ENCODE measurements at regions not wholly inside any gene's neighbourhood (a gene's known extent, or its start where the extent isn't known, plus 50 kb on each side); places are given as distances from the start of the nearest gene placed in this dataset.
"Not testable (repeated sequence)": the region's sequence is repeated elsewhere in the genome, so short reads cannot be mapped to it uniquely, and the experiment has no call there.

GRCh38 chr4:31474221-31474620, 754.1 kb downstream of the PCDH7 start:
- no peak for DNase-seq
- H3K9me3 ChIP-seq (ENCODE audit: control extremely low read depth in 1 of 5, control insufficient read depth in 4 of 5, insufficient read depth in 2 of 5, low read depth in 1 of 5, low read length in 4 of 5), result no peaks in the 10 kb centered on the region
- no peak overlapping the region for H3K27ac ChIP-seq (ENCODE audit: insufficient read depth in 1 of 2, low read depth in 1 of 2, low read length in 2 of 2, poor library complexity in 1 of 2, severe bottlenecking in 2 of 2)
- POLR2A ChIA-PET, result no interaction called here
- no peaks in the 10 kb centered on the region for H3K4me1 ChIP-seq (ENCODE audit: control extremely low read depth in 1 of 4, control insufficient read depth in 4 of 4, insufficient read depth in 4 of 4, low read length in 3 of 4)
- no peak overlapping the region for H3K4me3 ChIP-seq (ENCODE audit: control insufficient read depth in 1 of 7, extremely low read depth in 1 of 7, insufficient read depth in 4 of 7, low read depth in 2 of 7, low read length in 6 of 7)
- no peaks in the 10 kb centered on the region for H3K36me3 ChIP-seq (ENCODE audit: control insufficient read depth in 4 of 4, insufficient read depth in 4 of 4, low read length in 3 of 4)
- WGBS (ENCODE audit: insufficient coverage), result no CpG with 5 or more reads among the region's 1 CpG
- H3K27me3 ChIP-seq (replicated peaks in 2 of 5; ENCODE audit: control insufficient read depth in 4 of 5, insufficient read depth in 5 of 5, low read length in 4 of 5), result no peaks in the 10 kb centered on the region
- CTCF ChIA-PET, result no interaction called here

GRCh38 chr4:31482691-31483090, 762.5 kb downstream of the PCDH7 start:
- no peak overlapping the region for H3K4me3 ChIP-seq (ENCODE audit: control insufficient read depth in 1 of 7, extremely low read depth in 1 of 7, insufficient read depth in 4 of 7, low read depth in 2 of 7, low read length in 6 of 7)
- no peaks in the 10 kb centered on the region for H3K4me1 ChIP-seq (ENCODE audit: control extremely low read depth in 1 of 4, control insufficient read depth in 4 of 4, insufficient read depth in 4 of 4, low read length in 3 of 4)
- no peaks in the 10 kb centered on the region for H3K9me3 ChIP-seq (ENCODE audit: control extremely low read depth in 1 of 5, control insufficient read depth in 4 of 5, insufficient read depth in 2 of 5, low read depth in 1 of 5, low read length in 4 of 5)
- no peaks in the 10 kb centered on the region for H3K27me3 ChIP-seq (replicated peaks in 2 of 5; ENCODE audit: control insufficient read depth in 4 of 5, insufficient read depth in 5 of 5, low read length in 4 of 5)
- ChIA-PET POLR2A (no interaction called here), CTCF (no interaction called here)
- no CpG with 5 or more reads among the region's 1 CpG for WGBS (ENCODE audit: insufficient coverage)
- no peaks in the 10 kb centered on the region for H3K36me3 ChIP-seq (ENCODE audit: control insufficient read depth in 4 of 4, insufficient read depth in 4 of 4, low read length in 3 of 4)
- no peak for DNase-seq
- H3K27ac ChIP-seq (ENCODE audit: insufficient read depth in 1 of 2, low read depth in 1 of 2, low read length in 2 of 2, poor library complexity in 1 of 2, severe bottlenecking in 2 of 2), result no peak overlapping the region

GRCh38 chr4:31499216-31499615, 779.0 kb downstream of the PCDH7 start:
- DNase-seq; POLR2A ChIA-PET; H3K27me3 ChIP-seq (replicated peaks in 2 of 5; ENCODE audit: control insufficient read depth in 4 of 5, insufficient read depth in 5 of 5, low read length in 4 of 5); H3K9me3 ChIP-seq (ENCODE audit: control extremely low read depth in 1 of 5, control insufficient read depth in 4 of 5, insufficient read depth in 2 of 5, low read depth in 1 of 5, low read length in 4 of 5); CTCF ChIA-PET; H3K4me1 ChIP-seq (ENCODE audit: control extremely low read depth in 1 of 4, control insufficient read depth in 4 of 4, insufficient read depth in 4 of 4, low read length in 3 of 4); H3K27ac ChIP-seq (ENCODE audit: insufficient read depth in 1 of 2, low read depth in 1 of 2, low read length in 2 of 2, poor library complexity in 1 of 2, severe bottlenecking in 2 of 2); H3K36me3 ChIP-seq (ENCODE audit: control insufficient read depth in 4 of 4, insufficient read depth in 4 of 4, low read length in 3 of 4); H3K4me3 ChIP-seq (ENCODE audit: control insufficient read depth in 1 of 7, extremely low read depth in 1 of 7, insufficient read depth in 4 of 7, low read depth in 2 of 7, low read length in 6 of 7): not testable (repeated sequence)
- no CpG with 5 or more reads among the region's 3 CpGs for WGBS (ENCODE audit: insufficient coverage)

GRCh38 chr4:31516520-31516919, 796.4 kb downstream of the PCDH7 start:
- POLR2A ChIA-PET, result interaction anchor here (1.2 kb wide), 1 partner anchor 8 kb away, joined by 3 read pairs; no protein-coding TSS in a partner anchor

GRCh38 chr4:31518796-31519250, 798.7 kb downstream of the PCDH7 start:
- Histone ChIP-seq H3K27ac (ENCODE audit: insufficient read depth in 1 of 2, low read depth in 1 of 2, low read length in 2 of 2, poor library complexity in 1 of 2, severe bottlenecking in 2 of 2) (no peak overlapping the region), H3K36me3 (ENCODE audit: control insufficient read depth in 4 of 4, insufficient read depth in 4 of 4, low read length in 3 of 4) (no peaks in the 10 kb centered on the region), H3K9me3 (ENCODE audit: control extremely low read depth in 1 of 5, control insufficient read depth in 4 of 5, insufficient read depth in 2 of 5, low read depth in 1 of 5, low read length in 4 of 5) (peaks cover 0 to 1% (median 0%) of the 10 kb centered on the region in 5 experiments), H3K4me1 (ENCODE audit: control extremely low read depth in 1 of 4, control insufficient read depth in 4 of 4, insufficient read depth in 4 of 4, low read length in 3 of 4) (no peaks in the 10 kb centered on the region), H3K27me3 (replicated peaks in 2 of 5; ENCODE audit: control insufficient read depth in 4 of 5, insufficient read depth in 5 of 5, low read length in 4 of 5) (no peaks in the 10 kb centered on the region), H3K4me3 (ENCODE audit: control insufficient read depth in 1 of 7, extremely low read depth in 1 of 7, insufficient read depth in 4 of 7, low read depth in 2 of 7, low read length in 6 of 7) (no peak overlapping the region)
- DNase-seq, result no peak
- CTCF ChIA-PET, result no interaction called here
- POLR2A ChIA-PET, result no interaction called here
- WGBS (ENCODE audit: insufficient coverage), result 100% methylated on average over 2 of the region's 3 CpGs

More at GRCh38 chr4:31516520-31516919, 796.4 kb downstream of the PCDH7 start:
- H3K27ac ChIP-seq (ENCODE audit: insufficient read depth in 1 of 2, low read depth in 1 of 2, low read length in 2 of 2, poor library complexity in 1 of 2, severe bottlenecking in 2 of 2), result no peak overlapping the region
- no peak overlapping the region for H3K4me3 ChIP-seq (ENCODE audit: control insufficient read depth in 1 of 7, extremely low read depth in 1 of 7, insufficient read depth in 4 of 7, low read depth in 2 of 7, low read length in 6 of 7)
- no peaks in the 10 kb centered on the region for H3K4me1 ChIP-seq (ENCODE audit: control extremely low read depth in 1 of 4, control insufficient read depth in 4 of 4, insufficient read depth in 4 of 4, low read length in 3 of 4)
- no CpG with 5 or more reads among the region's 1 CpG for WGBS (ENCODE audit: insufficient coverage)
- no peaks in the 10 kb centered on the region for H3K9me3 ChIP-seq (ENCODE audit: control extremely low read depth in 1 of 5, control insufficient read depth in 4 of 5, insufficient read depth in 2 of 5, low read depth in 1 of 5, low read length in 4 of 5)
- no peak for DNase-seq
- H3K27me3 ChIP-seq (replicated peaks in 2 of 5; ENCODE audit: control insufficient read depth in 4 of 5, insufficient read depth in 5 of 5, low read length in 4 of 5), result no peaks in the 10 kb centered on the region
- H3K36me3 ChIP-seq (ENCODE audit: control insufficient read depth in 4 of 4, insufficient read depth in 4 of 4, low read length in 3 of 4), result no peaks in the 10 kb centered on the region
- CTCF ChIA-PET, result no interaction called here

- CTCF ChIA-PET, result no interaction called here
- Histone ChIP-seq H3K4me1 (ENCODE audit: control extremely low read depth in 1 of 4, control insufficient read depth in 4 of 4, insufficient read depth in 4 of 4, low read length in 3 of 4) (no peaks in the 10 kb centered on the region), H3K27ac (ENCODE audit: insufficient read depth in 1 of 2, low read depth in 1 of 2, low read length in 2 of 2, poor library complexity in 1 of 2, severe bottlenecking in 2 of 2) (no peak overlapping the region), H3K4me3 (ENCODE audit: control insufficient read depth in 1 of 7, extremely low read depth in 1 of 7, insufficient read depth in 4 of 7, low read depth in 2 of 7, low read length in 6 of 7) (no peak overlapping the region), H3K9me3 (ENCODE audit: control extremely low read depth in 1 of 5, control insufficient read depth in 4 of 5, insufficient read depth in 2 of 5, low read depth in 1 of 5, low read length in 4 of 5) (peaks cover 0 to 2% (median 0%) of the 10 kb centered on the region in 5 experiments), H3K36me3 (ENCODE audit: control insufficient read depth in 4 of 4, insufficient read depth in 4 of 4, low read length in 3 of 4) (no peaks in the 10 kb centered on the region), H3K27me3 (replicated peaks in 2 of 5; ENCODE audit: control insufficient read depth in 4 of 5, insufficient read depth in 5 of 5, low read length in 4 of 5) (no peaks in the 10 kb centered on the region)
- POLR2A ChIA-PET, result no interaction called here
- no peak for DNase-seq
- 89% methylated on average over 3 of the region's 3 CpGs for WGBS (ENCODE audit: insufficient coverage)
Measured at GRCh38 chr4:31530555-31530954, 810.4 kb downstream of the PCDH7 start.

- POLR2A ChIA-PET, result no interaction called here
- Histone ChIP-seq H3K27ac (ENCODE audit: insufficient read depth in 1 of 2, low read depth in 1 of 2, low read length in 2 of 2, poor library complexity in 1 of 2, severe bottlenecking in 2 of 2) (no peak overlapping the region), H3K36me3 (ENCODE audit: control insufficient read depth in 4 of 4, insufficient read depth in 4 of 4, low read length in 3 of 4) (no peaks in the 10 kb centered on the region), H3K4me3 (ENCODE audit: control insufficient read depth in 1 of 7, extremely low read depth in 1 of 7, insufficient read depth in 4 of 7, low read depth in 2 of 7, low read length in 6 of 7) (no peak overlapping the region), H3K4me1 (ENCODE audit: control extremely low read depth in 1 of 4, control insufficient read depth in 4 of 4, insufficient read depth in 4 of 4, low read length in 3 of 4) (no peaks in the 10 kb centered on the region), H3K27me3 (replicated peaks in 2 of 5; ENCODE audit: control insufficient read depth in 4 of 5, insufficient read depth in 5 of 5, low read length in 4 of 5) (no peaks in the 10 kb centered on the region), H3K9me3 (ENCODE audit: control extremely low read depth in 1 of 5, control insufficient read depth in 4 of 5, insufficient read depth in 2 of 5, low read depth in 1 of 5, low read length in 4 of 5) (peaks cover 0 to 2% (median 0%) of the 10 kb centered on the region in 5 experiments)
- DNase-seq, result no peak
- CTCF ChIA-PET, result no interaction called here
Measured at GRCh38 chr4:31538877-31539276, 818.7 kb downstream of the PCDH7 start.

Measured in common myeloid progenitor, CD34-positive (primary cell).